ENCODE measurements at regions not wholly inside any gene's neighbourhood (a gene's known extent, or its start where the extent isn't known, plus 50 kb on each side); places are given as distances from the start of the nearest gene placed in this dataset.
"Not testable (repeated sequence)": the region's sequence is repeated elsewhere in the genome, so short reads cannot be mapped to it uniquely, and the experiment has no call there.

GRCh38 chr14:28157289-28157869, 609.2 kb upstream of the FOXG1 start:
- no peak for DNase-seq

GRCh38 chr14:28157887-28158791, 608.4 kb upstream of the FOXG1 start:
- DNase-seq: no peak

GRCh38 chr14:28161040-28161439, 605.5 kb upstream of the FOXG1 start:
- no peak for DNase-seq

DNA sequence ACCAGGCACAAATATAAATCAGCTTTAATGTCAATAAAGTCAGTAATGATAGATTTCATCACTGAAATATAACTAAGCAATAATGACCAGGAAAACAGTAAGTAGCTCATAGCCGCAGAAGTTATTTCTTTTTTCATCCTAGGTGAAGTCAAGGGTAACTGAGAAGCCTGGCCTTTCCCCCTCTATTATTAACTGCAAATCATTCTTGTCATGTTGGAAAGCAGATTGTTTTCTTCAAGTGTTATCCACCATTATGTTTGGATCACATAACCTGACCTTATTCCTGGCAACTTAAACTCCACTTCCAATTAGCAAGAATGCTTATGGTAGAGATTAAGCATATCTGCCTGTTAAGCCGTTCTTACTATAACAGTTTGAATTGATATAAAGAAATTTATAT, 603.4 kb upstream of the FOXG1 start:
- DNase-seq: peak; percentile 29

DNA sequence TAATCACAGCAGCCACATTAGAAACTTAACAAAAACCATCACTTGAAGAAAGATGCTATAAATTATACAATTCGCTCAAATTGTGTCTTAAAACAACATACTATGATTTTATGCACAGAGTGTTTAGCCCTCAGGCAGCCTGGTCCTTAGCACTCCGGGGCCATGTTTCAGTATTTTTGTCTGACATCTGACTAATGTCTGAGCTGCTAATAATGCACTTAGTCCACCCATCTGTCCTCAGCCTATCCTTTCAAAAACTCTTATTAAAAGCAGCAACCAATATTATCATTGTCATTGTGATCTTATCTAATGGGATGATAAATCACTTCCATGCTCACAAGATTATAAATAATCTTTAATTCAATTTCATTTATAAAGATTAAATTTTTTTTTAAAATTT, 602.7 kb upstream of the FOXG1 start:
- no peak for DNase-seq

- DNase-seq: not testable (repeated sequence)
Observed at GRCh38 chr14:28187902-28188830, 578.4 kb upstream of the FOXG1 start.

DNA sequence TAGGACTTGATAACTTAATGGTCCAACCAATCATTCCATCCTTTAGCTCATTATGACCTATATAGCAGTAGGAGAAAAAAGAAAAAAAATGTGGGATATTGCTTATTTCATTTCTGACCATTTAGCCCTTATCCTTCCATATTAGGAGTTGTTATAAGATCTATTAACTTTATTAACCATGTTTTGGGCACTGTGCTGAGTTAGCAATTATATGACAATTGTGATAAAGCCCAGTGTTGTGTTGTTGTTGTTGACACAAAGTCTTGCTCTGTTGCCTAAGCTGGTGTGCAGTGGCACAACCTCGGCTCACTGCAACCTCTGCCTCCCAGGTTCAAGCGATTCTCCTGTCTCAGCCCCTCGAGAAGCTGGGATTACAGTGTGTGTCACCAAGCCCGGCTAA, 569.7 kb upstream of the FOXG1 start:
- DNase-seq: no peak

DNA sequence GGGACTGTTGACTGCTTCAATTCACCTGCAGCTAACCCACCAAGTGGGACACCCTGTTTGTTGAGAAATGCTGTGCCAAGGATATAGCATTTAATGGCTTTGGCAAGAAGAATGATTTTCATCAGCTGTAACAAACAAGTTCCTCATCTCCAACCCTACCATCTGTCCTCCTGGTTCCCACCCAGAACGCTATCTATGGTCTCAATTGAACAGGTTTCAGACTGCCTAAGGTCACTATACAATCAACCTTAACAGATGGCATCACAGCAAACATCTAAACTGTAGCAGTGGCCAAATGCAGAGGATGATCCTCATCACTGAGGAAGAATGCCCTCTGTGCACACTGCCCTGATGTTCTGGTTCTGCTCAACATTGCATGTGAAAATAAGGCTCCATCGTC, 546.2 kb upstream of the FOXG1 start:
- no peak for DNase-seq

- no peak for DNase-seq
Observed at GRCh38 chr14:28240909-28241308, 525.7 kb upstream of the FOXG1 start.

GRCh38 chr14:28242895-28243294, 523.7 kb upstream of the FOXG1 start:
- DNase-seq: no peak

GRCh38 chr14:28243600-28243999, 523.0 kb upstream of the FOXG1 start:
- no peak for DNase-seq

GRCh38 chr14:28245216-28245615, 521.4 kb upstream of the FOXG1 start:
- no peak for DNase-seq

DNA sequence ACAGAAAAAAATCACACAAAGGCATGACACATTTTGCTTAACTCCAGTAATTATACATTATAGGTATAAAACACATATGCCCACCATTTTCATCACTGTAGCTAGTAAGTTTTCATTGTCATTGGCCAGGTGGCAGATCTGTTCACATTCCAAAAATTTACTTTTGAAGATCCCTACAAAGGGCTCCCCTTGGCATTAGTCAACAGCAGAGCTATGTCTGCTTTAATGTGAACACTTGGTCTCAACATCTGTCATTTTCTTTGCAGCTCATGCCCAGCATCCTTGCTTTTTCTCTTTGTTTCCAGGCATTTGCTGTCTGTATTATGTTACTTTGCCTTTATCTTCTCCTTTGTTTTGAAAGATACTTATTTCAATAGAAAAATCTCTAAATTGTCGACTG, 519.1 kb upstream of the FOXG1 start:
- no peak for DNase-seq

GRCh38 chr14:28252124-28252523, 514.5 kb upstream of the FOXG1 start:
- not testable (repeated sequence) for DNase-seq

- DNase-seq: no peak
Observed at GRCh38 chr14:28254768-28255167, 511.8 kb upstream of the FOXG1 start.

- DNase-seq: no peak
Observed at GRCh38 chr14:28264306-28264705, 502.3 kb upstream of the FOXG1 start.

DNA sequence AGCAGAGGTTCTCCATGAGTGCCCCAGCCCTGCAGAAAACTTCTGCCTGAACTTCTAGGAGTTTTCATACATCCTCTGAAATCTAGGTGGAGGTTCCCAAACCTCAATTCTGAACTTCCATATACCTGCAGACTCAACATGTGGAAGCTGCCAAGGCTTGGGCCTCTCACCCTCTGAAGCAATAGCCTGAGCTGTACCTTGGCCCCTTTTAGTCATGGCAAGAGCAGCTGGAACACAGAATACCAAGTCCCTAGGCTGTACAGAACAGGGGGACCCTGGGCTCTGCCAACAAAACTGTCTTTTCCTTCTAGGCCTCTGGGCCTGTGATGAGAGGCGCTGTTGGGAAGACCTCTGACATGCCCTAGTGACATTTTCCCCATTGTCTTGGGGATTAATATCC, 494.3 kb upstream of the FOXG1 start:
- DNase-seq: no peak

DNA sequence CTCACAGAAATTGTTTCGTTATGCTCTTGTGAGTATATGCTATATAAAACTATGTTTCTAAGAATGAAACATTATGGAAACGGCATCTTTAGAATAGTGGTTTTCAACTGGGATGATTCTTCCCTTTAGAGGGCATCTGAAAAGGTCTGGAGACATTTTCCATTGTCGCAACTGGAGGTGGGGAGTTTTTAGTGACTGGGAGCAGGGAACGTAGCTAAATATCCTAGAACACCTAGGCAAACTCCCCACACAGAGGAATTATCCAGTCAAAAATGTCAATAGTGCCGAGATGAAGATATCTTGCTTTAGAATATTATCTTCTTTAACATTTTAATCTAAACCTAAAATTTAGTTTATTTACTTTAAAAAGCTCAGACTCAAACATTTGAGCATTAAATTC, 486.1 kb upstream of the FOXG1 start:
- no peak for DNase-seq

DNA sequence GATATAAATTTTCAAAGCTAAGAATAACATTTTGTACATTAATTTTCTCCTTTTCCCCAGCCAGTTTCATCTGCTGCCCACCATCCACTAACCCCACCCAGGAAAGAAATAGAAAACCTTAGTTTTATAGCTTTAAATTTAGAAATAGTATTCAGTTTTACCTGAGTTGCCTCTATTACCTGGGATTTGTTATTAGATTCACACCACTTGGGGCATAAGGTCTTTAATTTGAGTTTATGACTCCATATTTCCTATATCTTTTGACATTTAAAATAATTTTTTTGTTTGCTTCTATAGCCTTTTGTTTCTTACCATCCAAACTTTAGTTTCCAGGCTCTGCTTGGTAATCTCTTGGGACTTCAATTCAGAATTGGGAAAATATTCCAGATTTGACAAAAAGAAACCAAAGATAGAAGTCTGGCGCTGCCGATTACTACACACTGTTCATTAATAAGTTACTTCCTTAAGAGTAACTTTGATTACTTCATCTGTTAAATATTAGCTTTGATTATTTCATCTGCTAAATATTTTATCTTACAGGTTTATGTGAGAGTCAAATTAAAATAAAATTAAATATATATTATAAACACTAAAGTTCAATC, 485.5 kb upstream of the FOXG1 start:
- no peak for DNase-seq

GRCh38 chr14:28284546-28285300, 481.9 kb upstream of the FOXG1 start:
- DNase-seq: no peak

- no peak for DNase-seq
Observed at GRCh38 chr14:28294834-28295440, 471.6 kb upstream of the FOXG1 start.

- DNase-seq: no peak
Observed at GRCh38 chr14:28297559-28297958, 469.0 kb upstream of the FOXG1 start.

Data from DMS79 (cell line).